ENCODE measurements at regions not wholly inside any gene's neighbourhood (a gene's known extent, or its start where the extent isn't known, plus 50 kb on each side); places are given as distances from the start of the nearest gene placed in this dataset.

- intact Hi-C loops (cut with micrococcal nuclease): no loop called here
- BruUV-seq (replicated peaks): no TSS peak
- H3K27ac Mint-ChIP-seq (ENCODE audit: low read depth, unreplicated experiment): no peak overlapping the region
- ChIA-PET POLR2A (interaction anchor here (0.8 kb wide), 1 partner anchor 60 kb away, joined by 3 read pairs; no protein-coding TSS in a partner anchor), CTCF (interaction anchor here (0.6 kb wide), 2 partner anchors 220 to 1221 kb away, joined by 3 to 4 read pairs; no protein-coding TSS in a partner anchor)
- TF ChIP-seq CTCF (IDR thresholded peaks at IDR 0.05; ENCODE audit: unreplicated experiment): no peak
- no peaks in the 10 kb centered on the region for H3K9me3 Mint-ChIP-seq (ENCODE audit: unreplicated experiment)
- no peak overlapping the region for H3K4me3 Mint-ChIP-seq (ENCODE audit: unreplicated experiment)
- no peak for DNase-seq (ENCODE audit: unreplicated experiment)
- H3K4me1 Mint-ChIP-seq (ENCODE audit: insufficient read depth, unreplicated experiment): peaks cover 6% of the 10 kb centered on the region
- no peaks in the 10 kb centered on the region for H3K36me3 Mint-ChIP-seq (ENCODE audit: insufficient read depth, unreplicated experiment)
- H3K27me3 Mint-ChIP-seq (ENCODE audit: insufficient read depth, unreplicated experiment): no peaks in the 10 kb centered on the region
Measured at GRCh38 chr5:25418319-25418859, 773.6 kb upstream of the CDH10 start.

- H3K27me3 Mint-ChIP-seq (ENCODE audit: insufficient read depth, unreplicated experiment): no peaks in the 10 kb centered on the region
- ChIA-PET POLR2A (interaction anchor here (0.7 kb wide), 2 partner anchors 147 to 1188 kb away, joined by 3 to 5 read pairs; no protein-coding TSS in a partner anchor), CTCF (no interaction called here)
- H3K4me1 Mint-ChIP-seq (ENCODE audit: insufficient read depth, unreplicated experiment): peaks cover 6% of the 10 kb centered on the region
- H3K4me3 Mint-ChIP-seq (ENCODE audit: unreplicated experiment): no peak overlapping the region
- BruUV-seq (replicated peaks): no TSS peak
- H3K27ac Mint-ChIP-seq (ENCODE audit: low read depth, unreplicated experiment): no peak overlapping the region
- DNase-seq (ENCODE audit: unreplicated experiment): no peak
- no peaks in the 10 kb centered on the region for H3K9me3 Mint-ChIP-seq (ENCODE audit: unreplicated experiment)
- no peak for TF ChIP-seq CTCF (IDR thresholded peaks at IDR 0.05; ENCODE audit: unreplicated experiment)
- no peaks in the 10 kb centered on the region for H3K36me3 Mint-ChIP-seq (ENCODE audit: insufficient read depth, unreplicated experiment)
- intact Hi-C loops (cut with micrococcal nuclease): no loop called here
Measured at GRCh38 chr5:25416960-25417359, 772.2 kb upstream of the CDH10 start.

DNA sequence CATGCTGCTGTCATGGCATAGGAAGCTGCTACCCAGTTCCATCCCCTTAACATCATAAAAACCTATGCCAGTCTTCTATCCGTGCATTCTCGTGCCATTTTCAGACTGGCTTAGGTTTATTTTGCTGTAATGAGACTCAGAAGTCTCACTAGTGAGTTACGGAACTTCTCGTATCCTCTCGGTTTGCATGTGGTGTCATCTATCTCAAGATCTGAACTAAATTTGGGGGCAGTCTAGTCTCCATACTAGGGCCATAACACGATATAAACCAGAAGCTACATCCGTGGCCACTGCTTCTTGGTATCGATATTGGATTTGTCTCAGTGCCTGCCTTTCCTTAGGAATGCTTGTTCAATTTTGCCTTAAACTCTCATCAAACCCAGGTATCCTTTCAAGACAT lies 771.2 kb upstream of the CDH10 start:
- no peak overlapping the region for H3K4me3 Mint-ChIP-seq (ENCODE audit: unreplicated experiment)
- BruUV-seq (replicated peaks): no TSS peak
- no peaks in the 10 kb centered on the region for H3K9me3 Mint-ChIP-seq (ENCODE audit: unreplicated experiment)
- ChIA-PET POLR2A (interaction anchor here (1.8 kb wide), 1 partner anchor 17 kb away, joined by 4 read pairs; no protein-coding TSS in a partner anchor), CTCF (no interaction called here)
- no peaks in the 10 kb centered on the region for H3K36me3 Mint-ChIP-seq (ENCODE audit: insufficient read depth, unreplicated experiment)
- no peak for DNase-seq (ENCODE audit: unreplicated experiment)
- peaks cover 6% of the 10 kb centered on the region for H3K4me1 Mint-ChIP-seq (ENCODE audit: insufficient read depth, unreplicated experiment)
- no peak for TF ChIP-seq CTCF (IDR thresholded peaks at IDR 0.05; ENCODE audit: unreplicated experiment)
- intact Hi-C loops (cut with micrococcal nuclease): no loop called here
- no peak overlapping the region for H3K27ac Mint-ChIP-seq (ENCODE audit: low read depth, unreplicated experiment)
- H3K27me3 Mint-ChIP-seq (ENCODE audit: insufficient read depth, unreplicated experiment): no peaks in the 10 kb centered on the region

- CTCF ChIA-PET: interaction anchor here (0.6 to 0.7 kb wide), 2 partner anchors 74 to 331 kb away, joined by 3 to 4 read pairs; no protein-coding TSS in a partner anchor
- Mint-ChIP-seq H3K4me3 (ENCODE audit: unreplicated experiment) (no peak overlapping the region), H3K4me1 (ENCODE audit: insufficient read depth, unreplicated experiment) (peaks cover 6% of the 10 kb centered on the region), H3K27me3 (ENCODE audit: insufficient read depth, unreplicated experiment) (no peaks in the 10 kb centered on the region), H3K27ac (ENCODE audit: low read depth, unreplicated experiment) (no peak overlapping the region), H3K36me3 (ENCODE audit: insufficient read depth, unreplicated experiment) (no peaks in the 10 kb centered on the region), H3K9me3 (ENCODE audit: unreplicated experiment) (no peaks in the 10 kb centered on the region)
- DNase-seq (ENCODE audit: unreplicated experiment): peak; percentile 46
- intact Hi-C loops (cut with micrococcal nuclease): no loop called here
- no peak for TF ChIP-seq CTCF (IDR thresholded peaks at IDR 0.05; ENCODE audit: unreplicated experiment)
- POLR2A ChIA-PET: interaction anchor here (0.6 to 1.8 kb wide), 5 partner anchors 9 to 321 kb away, joined by 3 to 4 read pairs (median 3); no protein-coding TSS in a partner anchor
- no TSS peak for BruUV-seq (replicated peaks)
Measured at GRCh38 chr5:25414742-25415141, 770.0 kb upstream of the CDH10 start.

All from MCF 10A (cell line).